ENCODE measurements at regions not wholly inside any gene's neighbourhood (a gene's known extent, or its start where the extent isn't known, plus 50 kb on each side); places are given as distances from the start of the nearest gene placed in this dataset.

GRCh38 chr1:79457562-79458224 lies 451.2 kb upstream of the ADGRL4 start (continued):
- no peak for TF ChIP-seq SIN3A (conservative IDR thresholded peaks at IDR 0.05 in 1 of 2, IDR thresholded peaks at IDR 0.05 in 1 of 2; ENCODE audit: low read depth in 1 of 2, low read length in 2 of 2)
- no peak for TF ChIP-seq SP4 (IDR thresholded peaks at IDR 0.05; ENCODE audit: low read length)
- TF ChIP-seq GTF2F1 (IDR thresholded peaks at IDR 0.05; ENCODE audit: borderline replicate concordance, low read depth, low read length) = no peak
- TF ChIP-seq BACH1 (IDR thresholded peaks at IDR 0.05; ENCODE audit: low read length) = no peak
- TF ChIP-seq CTCF (IDR thresholded peaks at IDR 0.05; ENCODE audit: control extremely low read depth in 1 of 3, insufficient read depth in 1 of 3, low read depth in 1 of 3, low read length in 3 of 3) = no peak
- TF ChIP-seq TCF12 (IDR thresholded peaks at IDR 0.05; ENCODE audit: low read depth, low read length) = no peak

All from H1 (cell line).